Endothelial cell of umbilical vein (primary cell): ENCODE measurements at regions not wholly inside any gene's neighbourhood (a gene's known extent, or its start where the extent isn't known, plus 50 kb on each side); places are given as distances from the start of the nearest gene placed in this dataset.

Experiments
- BruUV-seq: library from RNA; stranded (reverse); fragments of 400-500 nt; replicated peaks from 2 replicates; lab custom pipeline; 2021; lab: Mats Ljungman, UMichigan
- CTCF ChIA-PET: fragments of 300-600, 350-600 bp; sonication (Branson Sonifier 250); formaldehyde crosslinking; loops from one replicate; lab custom pipeline; 2021; ENCODE audit warnings: antibody characterized with exemption, inconsistent platforms; lab: Charles Lee
- POLR2A ChIA-PET: fragments of 300-600, 350-600 bp; sonication (Branson Sonifier 250); formaldehyde crosslinking; loops from one replicate; lab custom pipeline; 2021; ENCODE audit warnings: antibody characterized with exemption, inconsistent platforms; lab: Charles Lee
- DNase-seq: peaks from one replicate; pipeline ENCODE4 v3.0.0-alpha.2; 2011; ENCODE audit warnings: low read depth, low spot score
- FAIRE-seq: peaks from 2 replicates; lab custom pipeline; 2011; peaks lifted over from hg19 to GRCh38; lab: Jason Lieb, UNC
- H2AFZ ChIP-seq: 2 replicates; pipeline ENCODE4 v1.6.0; 2012; ENCODE audit warnings: low read depth, low read length, control low read depth, inconsistent platforms
- H3K27ac ChIP-seq: 2 replicates; pipeline ENCODE4 v1.5.1; 2011; ENCODE audit warnings: low read depth, mild to moderate bottlenecking, control low read depth, low read length, moderate library complexity; ENCODE audit not compliant: insufficient read depth
- H3K27me3 ChIP-seq, 2 experiments: 2 replicates each; pipeline versions ENCODE4 v1.6.0 to v1.6.1; 2011; ENCODE audit warnings: low read length in 2 of 2, mixed read lengths in 1 of 2; ENCODE audit not compliant: control insufficient read depth in 2 of 2, insufficient read depth in 2 of 2
- H3K36me3 ChIP-seq, 2 experiments: 2 replicates in 1 of 2; 3 replicates in 1 of 2; pipeline ENCODE4 v1.5.1; 2011; ENCODE audit warnings: low read length in 2 of 2, mild to moderate bottlenecking in 1 of 2, moderate library complexity in 1 of 2; ENCODE audit not compliant: control insufficient read depth in 2 of 2, insufficient read depth in 2 of 2; ENCODE audit errors: extremely low read depth in 1 of 2
- H3K4me1 ChIP-seq: 3 replicates; pipeline ENCODE4 v1.5.1; 2011; ENCODE audit warnings: mild to moderate bottlenecking, low read length; ENCODE audit not compliant: control insufficient read depth, insufficient read depth; ENCODE audit errors: extremely low read depth
- H3K4me2 ChIP-seq: 2 replicates; pipeline ENCODE4 v1.6.1; 2011; ENCODE audit warnings: low read length, control low read depth, mixed read lengths; ENCODE audit not compliant: insufficient read depth
- H3K4me3 ChIP-seq, 3 experiments: fragments of 200-600 bp in 1 of 3; sonication (generic), shearing (Covaris generic) in 1 of 3; replicated peaks in 1 of 3; 2 replicates each; pipeline ENCODE4 v1.5.1; 2011 to 2016; ENCODE audit warnings: control low read depth in 3 of 3, low read length in 3 of 3, mild to moderate bottlenecking in 2 of 3, inconsistent platforms in 1 of 3, low read depth in 1 of 3, moderate library complexity in 1 of 3; ENCODE audit not compliant: insufficient read depth in 1 of 3
- H3K79me2 ChIP-seq: 2 replicates; pipeline ENCODE4 v1.6.0; 2012; ENCODE audit warnings: low read length, inconsistent platforms; ENCODE audit not compliant: control insufficient read depth, insufficient read depth
- H3K9ac ChIP-seq: replicated peaks from 2 replicates; pipeline ENCODE3; 2011; ENCODE audit warnings: low read length, control low read depth; ENCODE audit not compliant: insufficient read depth; ENCODE audit errors: extremely low read depth
- H3K9me1 ChIP-seq: replicated peaks from 3 replicates; pipeline ENCODE4 v1.6.0; 2011; ENCODE audit warnings: mild to moderate bottlenecking, low read length; ENCODE audit not compliant: control insufficient read depth, insufficient read depth; ENCODE audit errors: extremely low read depth
- H3K9me3 ChIP-seq: replicated peaks from 2 replicates; pipeline ENCODE4 v1.5.1; 2012; ENCODE audit warnings: low read length, inconsistent platforms; ENCODE audit not compliant: control insufficient read depth, insufficient read depth
- H4K20me1 ChIP-seq: replicated peaks from 2 replicates; pipeline ENCODE3; 2011; ENCODE audit warnings: mild to moderate bottlenecking, low read length; ENCODE audit not compliant: control insufficient read depth, insufficient read depth; ENCODE audit errors: extremely low read depth
- EZH2 ChIP-seq: IDR thresholded peaks from 2 replicates; pipeline ENCODE4 v1.6.1; 2012; ENCODE audit warnings: borderline replicate concordance, low read depth, mild to moderate bottlenecking, moderate library complexity, low read length, inconsistent platforms; ENCODE audit not compliant: severe bottlenecking
- FOS ChIP-seq: IDR thresholded peaks from 2 replicates; pipeline ENCODE4 v1.6.1; 2011; ENCODE audit warnings: mild to moderate bottlenecking, low read length, moderate library complexity, borderline replicate concordance; ENCODE audit not compliant: insufficient read depth
- GATA2 ChIP-seq: IDR thresholded peaks from 2 replicates; pipeline ENCODE4 v1.7.0; 2011; ENCODE audit warnings: low read depth, mild to moderate bottlenecking, moderate library complexity, mixed read lengths, low read length; ENCODE audit not compliant: insufficient read length, insufficient read depth
- JUN ChIP-seq: IDR thresholded peaks from 2 replicates; pipeline ENCODE4 v1.6.1; 2011; ENCODE audit warnings: borderline replicate concordance, low read depth; ENCODE audit not compliant: insufficient read length, insufficient read depth
- MYC ChIP-seq: IDR thresholded peaks from one replicate; pipeline ENCODE4 v1.6.1; 2011; ENCODE audit warnings: mild to moderate bottlenecking, low read depth, low read length
- POLR2A ChIP-seq: IDR thresholded peaks from 2 replicates; pipeline ENCODE4 v1.6.1; 2012; ENCODE audit warnings: low read depth, mild to moderate bottlenecking, control low read depth, low read length
- POLR2AphosphoS5 ChIP-seq: IDR thresholded peaks from 2 replicates; pipeline ENCODE4 v1.6.1; 2012; ENCODE audit warnings: low read depth, mild to moderate bottlenecking, control low read depth, low read length, moderate library complexity; ENCODE audit not compliant: insufficient read depth
- dilution Hi-C: fragments of 300-500 bp; cut with MboI; formaldehyde crosslinking; loops from one replicate; pipeline ENCODE4 v1.15.0; 2019; ENCODE audit warnings: low sequenced_read_pairs; ENCODE audit not compliant: extremely low pct_ligation_motif_present
- intact Hi-C: fragments of 100-400 bp; cut with micrococcal nuclease; formaldehyde crosslinking; loops from one replicate; pipeline ENCODE4 v1.10.0; 2022
- TF ChIP-seq, protein P1 (sequence below): IDR thresholded peaks from 2 replicates; pipeline ENCODE4 v1.6.1; 2011; ENCODE audit not compliant: insufficient read depth, insufficient read length
- TF ChIP-seq, protein P2 (sequence below), 2 donors: IDR thresholded peaks; 1 replicate in 1 of 2; 2 replicates in 1 of 2; pipeline ENCODE4 v1.5.1; 2011; ENCODE audit warnings: low read length in 2 of 2, mild to moderate bottlenecking in 2 of 2, moderate library complexity in 2 of 2, control low read depth in 1 of 2, inconsistent platforms in 1 of 2, low read depth in 1 of 2; ENCODE audit not compliant: insufficient read depth in 1 of 2; ENCODE audit errors: extremely low read depth in 1 of 2

DNA sequence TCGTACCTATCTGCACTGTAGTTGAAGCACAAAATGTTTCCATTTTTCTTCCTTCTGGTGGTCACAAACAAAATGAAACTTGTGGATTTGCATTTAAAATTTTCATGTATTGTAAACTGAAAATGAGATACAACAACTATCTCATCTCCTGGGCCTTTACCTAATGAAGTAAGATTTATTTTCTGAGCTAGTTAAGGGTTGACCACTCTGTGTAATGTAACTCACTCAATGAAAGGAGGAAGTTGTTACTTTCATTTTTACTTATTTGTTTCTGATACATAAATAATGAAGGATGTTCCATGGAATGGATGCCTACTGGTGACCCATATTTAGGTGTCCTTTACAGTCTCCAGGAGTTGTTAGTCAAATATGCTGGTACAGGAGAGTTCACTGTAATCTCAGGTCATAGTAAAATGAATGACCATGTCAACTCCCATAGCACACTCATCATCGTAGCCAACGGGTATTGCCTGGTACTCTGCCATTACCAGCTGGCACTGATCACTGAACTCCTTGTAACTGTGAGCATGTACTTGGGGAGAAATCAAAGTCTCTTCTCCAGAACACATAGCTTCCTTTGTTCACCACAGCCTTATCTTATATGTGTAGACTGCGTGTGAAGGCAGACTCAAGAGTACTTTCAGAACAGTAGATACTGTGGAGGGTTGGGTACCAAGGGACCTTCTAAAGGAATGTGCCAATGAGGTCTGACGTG lies 474.2 kb upstream of the ROBO2 start:
- H3K27me3 ChIP-seq: no peaks in the 10 kb centered on the region
- H3K4me1 ChIP-seq: no peaks in the 10 kb centered on the region
- dilution Hi-C loops (no loop called here), intact Hi-C loops (no loop called here)
- H2AFZ ChIP-seq: no peak overlapping the region
- no peak overlapping the region for H3K4me3 ChIP-seq
- H3K27ac ChIP-seq: no peak overlapping the region
- CTCF ChIA-PET: no interaction called here
- H3K9ac ChIP-seq: no peak overlapping the region
- no peak overlapping the region for H3K4me2 ChIP-seq
- no peaks in the 10 kb centered on the region for H3K79me2 ChIP-seq
- no peaks in the 10 kb centered on the region for H3K9me1 ChIP-seq
- no peaks in the 10 kb centered on the region for H3K36me3 ChIP-seq
- DNase-seq: no peak
- TF ChIP-seq EZH2 (no peak), JUN (no peak), FOS (no peak), POLR2A (no peak), MYC (no peak), POLR2AphosphoS5 (no peak), GATA2 (no peak)
- TF ChIP-seq, protein P1, sequence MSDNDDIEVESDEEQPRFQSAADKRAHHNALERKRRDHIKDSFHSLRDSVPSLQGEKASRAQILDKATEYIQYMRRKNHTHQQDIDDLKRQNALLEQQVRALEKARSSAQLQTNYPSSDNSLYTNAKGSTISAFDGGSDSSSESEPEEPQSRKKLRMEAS: no peak
- TF ChIP-seq, protein P2, sequence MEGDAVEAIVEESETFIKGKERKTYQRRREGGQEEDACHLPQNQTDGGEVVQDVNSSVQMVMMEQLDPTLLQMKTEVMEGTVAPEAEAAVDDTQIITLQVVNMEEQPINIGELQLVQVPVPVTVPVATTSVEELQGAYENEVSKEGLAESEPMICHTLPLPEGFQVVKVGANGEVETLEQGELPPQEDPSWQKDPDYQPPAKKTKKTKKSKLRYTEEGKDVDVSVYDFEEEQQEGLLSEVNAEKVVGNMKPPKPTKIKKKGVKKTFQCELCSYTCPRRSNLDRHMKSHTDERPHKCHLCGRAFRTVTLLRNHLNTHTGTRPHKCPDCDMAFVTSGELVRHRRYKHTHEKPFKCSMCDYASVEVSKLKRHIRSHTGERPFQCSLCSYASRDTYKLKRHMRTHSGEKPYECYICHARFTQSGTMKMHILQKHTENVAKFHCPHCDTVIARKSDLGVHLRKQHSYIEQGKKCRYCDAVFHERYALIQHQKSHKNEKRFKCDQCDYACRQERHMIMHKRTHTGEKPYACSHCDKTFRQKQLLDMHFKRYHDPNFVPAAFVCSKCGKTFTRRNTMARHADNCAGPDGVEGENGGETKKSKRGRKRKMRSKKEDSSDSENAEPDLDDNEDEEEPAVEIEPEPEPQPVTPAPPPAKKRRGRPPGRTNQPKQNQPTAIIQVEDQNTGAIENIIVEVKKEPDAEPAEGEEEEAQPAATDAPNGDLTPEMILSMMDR (IDR thresholded peaks at IDR 0.05; ENCODE audit: extremely low read depth in 1 of 2, insufficient read depth in 1 of 2, low read depth in 1 of 2, low read length in 2 of 2): no peak
- POLR2A ChIA-PET: no interaction called here
- H4K20me1 ChIP-seq: no peaks in the 10 kb centered on the region
- no peaks in the 10 kb centered on the region for H3K9me3 ChIP-seq
- BruUV-seq: no TSS peak
- FAIRE-seq: no peak
